Islet of Langerhans (tissue), 1 donor: ENCODE measurements at regions not wholly inside any gene's neighbourhood (a gene's known extent, or its start where the extent isn't known, plus 50 kb on each side); places are given as distances from the start of the nearest gene placed in this dataset.

Experiments
- FAIRE-seq: peaks from one replicate; lab custom pipeline; 2011; peaks lifted over from hg19 to GRCh38; lab: Jason Lieb, UNC

DNA sequence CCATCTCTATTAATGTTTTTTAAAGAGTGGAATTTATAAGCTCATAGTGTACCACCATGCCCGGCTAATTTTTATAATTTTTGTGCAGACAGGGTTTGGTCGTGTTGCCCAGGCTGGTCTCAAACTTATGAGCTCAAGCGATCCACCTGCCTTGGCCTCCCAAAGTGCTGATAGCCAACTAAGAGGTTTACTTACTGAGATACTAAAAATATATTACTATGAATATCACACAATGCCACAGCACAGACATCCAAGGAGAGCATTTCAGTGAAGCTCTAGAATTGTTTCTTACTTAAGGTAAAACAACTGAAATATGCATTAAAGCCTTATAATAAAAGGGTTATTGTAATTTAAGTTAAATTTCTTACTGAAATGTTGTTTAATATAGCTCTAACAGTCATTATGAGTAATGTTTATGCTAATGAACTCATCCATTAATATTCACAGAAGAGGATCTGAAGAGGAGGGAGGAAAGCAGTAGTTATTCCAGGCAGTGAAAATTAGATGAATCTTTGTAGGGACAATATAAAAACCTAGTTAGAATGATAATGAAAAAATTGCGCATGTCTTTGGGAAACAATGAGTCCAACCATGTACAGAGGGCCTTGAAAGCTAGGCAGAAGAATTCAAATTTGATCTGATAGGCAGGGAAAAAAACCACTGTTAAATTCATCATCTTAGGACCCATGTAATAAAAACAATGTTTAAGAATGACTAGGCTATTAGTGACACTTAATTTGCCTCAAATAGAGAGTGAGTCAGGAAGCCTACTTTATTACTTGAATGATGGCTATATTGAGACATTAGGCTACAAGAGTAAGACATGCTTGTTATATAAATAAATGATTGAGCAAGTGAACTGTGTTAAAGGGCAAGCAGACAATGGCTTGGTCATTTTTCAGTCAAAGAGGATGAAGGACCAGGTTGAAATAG is 99.2 kb downstream of the SLC41A2 start:
- FAIRE-seq: no peak

- no peak for FAIRE-seq
Observed at GRCh38 chr12:104856531-104856930, 101.6 kb downstream of the SLC41A2 start.

DNA sequence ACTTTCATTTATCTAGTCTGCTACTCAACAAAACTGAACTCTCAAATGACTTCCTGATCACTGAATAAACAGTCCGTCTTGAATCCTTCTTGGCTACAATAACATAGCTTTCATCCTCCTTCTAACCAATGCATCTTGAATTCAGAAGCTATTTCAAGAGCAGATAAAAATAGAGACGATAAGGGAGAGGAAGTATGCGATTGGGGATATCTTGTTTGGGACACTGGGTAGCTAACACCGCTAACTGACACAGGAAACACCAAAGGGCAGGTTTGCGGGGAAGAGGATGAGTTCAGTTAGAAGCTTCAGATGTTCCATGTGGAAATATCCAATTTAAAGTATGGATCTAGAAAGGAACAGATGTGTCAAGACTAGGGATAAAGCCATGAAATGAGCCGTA is 102.5 kb downstream of the SLC41A2 start:
- no peak for FAIRE-seq

DNA sequence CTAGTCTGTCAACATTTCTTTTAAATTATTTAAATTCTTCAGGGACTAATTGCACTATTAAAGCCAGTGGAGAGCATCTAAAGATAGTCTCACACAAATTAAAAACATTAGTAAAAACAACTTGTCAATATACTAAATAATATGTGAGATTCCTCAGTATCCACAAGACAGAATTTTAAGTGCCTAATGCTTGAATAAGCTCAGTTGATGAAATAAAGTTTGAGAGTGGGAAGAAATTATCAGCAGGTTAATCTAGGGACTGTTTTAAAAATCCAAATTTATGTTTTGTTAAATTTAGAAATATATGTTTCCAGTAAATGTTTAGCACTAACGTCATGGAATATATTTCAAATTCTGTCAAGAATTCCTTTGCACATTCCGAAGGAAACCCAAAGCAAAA is 105.2 kb downstream of the SLC41A2 start:
- no peak for FAIRE-seq

GRCh38 chr12:104852102-104852501 is 106.0 kb downstream of the SLC41A2 start:
- FAIRE-seq: no peak

DNA sequence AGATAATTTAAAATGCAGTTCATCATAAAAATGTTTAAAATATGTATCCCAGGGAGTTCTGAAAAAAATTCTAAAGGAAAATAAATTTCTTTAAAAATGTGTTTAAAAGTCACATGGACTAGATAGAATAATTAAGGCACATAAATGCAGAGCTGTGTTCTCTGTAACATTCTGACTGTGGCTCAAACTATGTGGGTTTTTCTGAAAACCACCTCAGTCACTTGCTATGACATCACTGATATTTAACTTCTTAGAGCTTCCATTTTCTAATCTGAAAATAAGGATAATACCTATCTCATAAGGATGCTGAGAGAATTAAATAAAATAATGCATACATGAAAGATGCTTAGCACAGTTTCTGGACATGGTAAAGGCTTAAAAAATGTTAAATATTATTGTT is 107.3 kb downstream of the SLC41A2 start:
- no peak for FAIRE-seq

DNA sequence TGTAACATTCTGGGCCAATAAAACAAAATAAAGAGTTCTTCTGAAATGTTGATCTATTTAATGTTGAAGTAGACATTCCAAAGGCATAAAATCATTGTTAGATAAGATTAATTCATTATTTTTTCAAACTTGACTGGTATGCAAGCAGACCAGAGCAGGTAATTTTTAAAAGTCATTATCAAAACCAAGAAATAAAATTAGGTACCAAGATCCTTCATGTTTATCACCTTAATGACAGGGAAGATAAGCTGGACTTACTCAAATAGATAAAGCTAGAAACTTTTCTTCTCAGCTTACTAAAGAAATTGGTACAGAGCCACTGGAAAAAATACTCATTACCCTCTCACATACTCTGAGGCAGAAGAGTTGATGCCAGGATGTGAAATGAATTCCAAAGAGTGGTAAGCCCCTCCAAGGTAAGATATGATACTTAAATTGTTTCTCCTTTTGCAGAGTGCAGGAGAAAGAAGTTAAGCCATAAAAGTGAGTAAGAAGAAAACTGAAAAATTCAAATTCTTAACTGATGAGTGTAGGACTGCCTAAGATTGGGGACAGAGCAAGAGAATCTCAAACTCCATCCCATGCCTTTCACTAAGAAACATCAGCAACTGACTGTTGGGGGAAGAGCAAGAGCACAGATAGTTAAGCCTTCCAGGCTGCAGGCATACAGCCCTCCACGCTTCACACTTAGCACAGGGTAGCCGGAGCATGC is 111.9 kb downstream of the SLC41A2 start:
- no peak for FAIRE-seq

DNA sequence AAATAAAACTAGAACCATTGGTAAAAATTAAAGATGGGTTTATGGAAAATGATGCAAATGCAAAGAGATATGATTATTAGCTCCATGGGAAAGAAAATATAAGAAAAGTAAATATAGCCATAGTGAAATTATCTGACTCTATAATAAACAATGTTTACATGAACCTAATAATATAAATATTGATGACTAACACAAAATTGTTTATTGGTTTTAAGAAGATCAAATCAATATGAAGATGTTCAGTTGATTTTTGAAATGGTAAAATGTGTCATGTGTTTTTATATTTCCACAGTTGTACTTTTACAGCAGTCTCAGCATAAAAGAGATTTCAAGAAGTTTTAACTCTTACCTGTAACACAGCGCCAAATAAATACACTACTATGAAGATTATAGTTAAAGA is 114.0 kb downstream of the SLC41A2 start:
- FAIRE-seq: no peak

DNA sequence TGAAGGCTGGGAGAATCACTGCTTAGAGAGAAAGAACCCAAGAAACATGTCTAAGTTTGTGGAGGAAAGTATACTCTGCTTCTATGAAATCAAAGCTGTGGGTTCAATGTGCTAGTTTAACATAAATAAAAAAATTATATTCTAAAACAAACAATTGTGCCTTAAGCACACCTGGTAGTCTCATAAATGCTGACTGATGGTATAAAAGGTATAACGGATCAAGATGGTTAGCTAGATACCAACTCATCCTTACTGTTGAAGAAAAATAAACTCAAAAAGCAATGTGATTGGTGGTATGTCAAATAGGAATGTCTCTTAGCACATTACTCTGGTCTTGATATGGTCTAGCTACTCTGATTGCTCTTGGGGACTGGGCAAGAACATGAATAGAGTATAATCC is 117.8 kb downstream of the SLC41A2 start:
- FAIRE-seq: no peak

GRCh38 chr12:104835317-104835716 is 122.8 kb downstream of the SLC41A2 start:
- FAIRE-seq: no peak

GRCh38 chr12:104834607-104835006 is 123.5 kb downstream of the SLC41A2 start:
- no peak for FAIRE-seq

- FAIRE-seq: no peak
Observed at GRCh38 chr12:104833756-104834155, 124.3 kb downstream of the SLC41A2 start.

DNA sequence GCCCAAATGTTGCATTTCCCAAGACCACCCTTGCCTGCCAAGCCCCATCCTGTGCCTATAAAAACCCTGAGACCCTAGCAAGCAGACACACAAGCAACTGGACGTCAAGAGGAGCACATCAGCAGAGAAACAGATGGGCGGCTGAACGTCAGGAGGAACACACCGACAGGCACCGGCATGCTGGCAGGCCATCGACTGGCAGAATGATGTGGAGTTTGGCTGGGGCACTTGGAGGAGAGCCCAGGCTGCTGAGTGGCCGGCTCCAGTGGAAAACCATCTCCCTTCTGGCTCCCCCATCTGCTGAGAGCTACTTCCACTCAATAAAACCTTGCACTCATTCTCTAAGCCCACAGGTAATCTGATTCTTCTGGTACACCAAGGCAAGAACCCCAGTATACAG is 130.1 kb downstream of the SLC41A2 start:
- no peak for FAIRE-seq

GRCh38 chr12:104827587-104827986 is 130.5 kb downstream of the SLC41A2 start:
- FAIRE-seq: no peak

DNA sequence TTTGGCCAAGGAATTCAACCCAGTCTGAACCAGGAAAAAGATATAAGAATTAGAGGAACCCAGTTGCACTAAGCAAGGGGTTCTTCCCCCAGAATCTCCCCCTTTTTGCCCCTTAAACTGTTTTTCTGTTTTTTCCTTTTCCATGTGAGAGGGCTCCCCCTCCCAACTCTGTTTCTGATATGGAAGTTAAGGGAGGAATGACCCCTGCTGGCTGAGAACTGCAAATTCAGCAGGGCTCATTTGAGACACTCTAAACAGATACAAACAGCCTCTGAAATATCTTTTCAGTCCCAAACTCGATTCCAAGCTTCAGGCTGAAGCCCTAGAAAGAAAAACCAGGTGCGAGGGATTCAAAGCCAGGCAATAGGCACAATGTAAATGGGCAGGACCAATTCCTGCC is 132.7 kb downstream of the SLC41A2 start:
- no peak for FAIRE-seq

- no peak for FAIRE-seq
Observed at GRCh38 chr12:104823985-104824461, 134.1 kb downstream of the SLC41A2 start.

DNA sequence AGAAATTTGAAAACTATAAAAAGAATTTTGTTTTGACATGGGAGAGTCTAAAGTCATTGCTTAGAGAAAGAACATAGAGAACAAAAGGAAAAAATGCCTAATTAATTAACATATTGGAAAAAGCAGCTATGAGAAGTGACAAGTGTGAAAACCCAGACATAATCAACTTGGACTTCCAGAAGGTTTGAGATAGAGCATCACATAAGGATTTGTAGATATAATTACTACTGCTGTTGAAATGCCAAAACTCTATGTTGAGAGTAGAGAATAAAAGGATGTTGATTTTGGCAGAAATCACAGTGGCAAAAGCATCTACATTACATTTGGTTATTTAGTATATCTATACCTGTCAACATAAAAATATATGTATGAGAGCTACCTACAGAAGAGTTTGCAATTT is 135.1 kb downstream of the SLC41A2 start:
- FAIRE-seq: no peak

DNA sequence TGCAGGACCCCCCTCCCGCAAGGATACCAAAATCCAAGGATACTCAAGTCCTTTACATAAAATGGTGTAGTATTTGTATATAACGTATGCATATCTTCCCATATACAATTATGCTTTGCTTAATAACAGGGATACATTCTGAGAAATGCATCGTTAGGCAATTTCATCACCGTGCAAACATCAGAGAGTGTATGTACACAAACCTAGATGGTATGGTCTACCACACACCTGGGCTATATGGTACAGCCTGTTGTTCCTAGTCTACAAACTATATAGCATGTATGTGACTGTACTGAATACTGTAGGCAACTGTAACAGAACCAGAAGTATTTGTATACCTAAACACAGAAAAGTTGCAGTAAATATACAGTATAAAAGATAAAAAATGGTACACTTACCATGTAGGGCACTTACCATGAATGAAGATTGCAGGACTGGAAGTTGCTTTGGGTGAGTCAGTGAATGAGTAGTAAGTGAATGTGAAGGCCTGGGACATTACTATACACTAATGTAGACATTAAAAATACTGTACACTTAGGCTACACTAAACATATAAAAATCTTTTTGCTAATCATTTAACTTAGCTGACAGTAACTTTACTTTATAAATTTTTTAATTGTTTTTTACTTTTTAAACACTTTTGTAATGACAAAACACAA is 141.1 kb downstream of the SLC41A2 start:
- no peak for FAIRE-seq

DNA sequence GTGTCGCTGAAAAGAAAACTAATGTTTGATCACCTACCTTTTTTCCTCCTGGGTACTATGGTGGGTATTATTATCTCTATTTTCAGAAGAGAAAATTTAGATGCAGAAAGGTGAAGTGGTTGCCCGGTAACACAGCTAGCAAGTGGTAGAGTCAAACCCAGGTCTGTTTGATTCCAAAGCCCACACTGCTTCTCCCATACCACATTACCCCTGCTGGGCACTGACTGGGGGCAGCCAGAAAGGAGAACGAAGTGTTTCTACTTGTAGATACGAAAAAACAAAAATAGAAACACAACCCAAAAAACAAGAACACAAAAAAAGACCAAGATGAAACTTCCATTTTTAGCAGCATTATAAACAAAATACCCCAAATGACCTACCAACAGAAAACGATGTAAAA is 142.2 kb downstream of the SLC41A2 start:
- no peak for FAIRE-seq

- no peak for FAIRE-seq
Observed at GRCh38 chr12:104814944-104815343, 143.1 kb downstream of the SLC41A2 start.
